Left renal pelvis (tissue), 4 donors: ENCODE measurements at regions not wholly inside any gene's neighbourhood (a gene's known extent, or its start where the extent isn't known, plus 50 kb on each side); places are given as distances from the start of the nearest gene placed in this dataset.

ENCODE experiments used
- DNase-seq, 4 donors: peaks; one replicate each; pipeline ENCODE4 v3.0.0-alpha.2; 2013; ENCODE audit warnings: low read depth in 4 of 4, low spot score in 3 of 4

DNA sequence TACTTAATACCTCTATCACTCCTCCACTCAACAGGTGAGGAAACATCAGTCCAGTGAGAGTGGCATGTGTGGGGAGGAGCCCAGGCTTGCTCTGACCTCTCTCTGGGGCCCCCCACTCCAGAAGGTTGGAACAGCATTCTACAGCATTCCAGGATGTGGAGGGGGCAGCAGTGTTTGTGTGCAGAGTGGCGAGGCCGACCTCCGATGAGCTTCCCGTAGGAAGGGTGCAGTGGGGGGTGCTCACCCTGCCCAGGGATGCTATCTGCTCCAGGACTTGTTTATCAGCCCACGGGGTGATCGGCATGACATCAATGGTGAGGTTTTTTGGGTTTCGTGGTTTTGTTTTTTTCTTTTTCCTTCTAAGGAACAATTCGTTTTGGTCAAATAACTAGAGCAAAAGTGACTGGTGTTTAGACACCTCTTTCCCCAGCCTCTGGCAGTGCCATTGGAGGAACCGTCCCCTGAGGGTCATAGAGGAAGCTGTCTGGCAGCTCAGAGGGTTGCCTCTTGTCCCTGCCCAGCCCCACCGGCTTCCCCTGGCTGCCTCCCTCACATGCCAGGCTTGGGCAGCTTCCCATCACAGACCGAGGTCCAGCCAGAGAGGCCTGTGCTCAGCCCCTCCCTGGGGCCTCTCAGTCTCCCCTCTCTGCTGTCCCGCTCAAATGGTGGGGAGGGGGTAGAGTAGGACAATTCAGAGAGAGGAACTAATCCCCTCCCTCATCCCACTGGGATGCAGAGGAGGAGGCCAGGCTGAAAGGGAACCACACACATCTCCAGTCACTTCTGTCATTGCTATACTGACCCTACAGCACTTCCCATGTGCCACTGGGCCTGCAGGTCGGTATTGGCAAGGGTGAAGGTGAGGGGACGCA lies 96.5 kb downstream of the ZFP36L2 start:
- DNase-seq, result no peak

DNA sequence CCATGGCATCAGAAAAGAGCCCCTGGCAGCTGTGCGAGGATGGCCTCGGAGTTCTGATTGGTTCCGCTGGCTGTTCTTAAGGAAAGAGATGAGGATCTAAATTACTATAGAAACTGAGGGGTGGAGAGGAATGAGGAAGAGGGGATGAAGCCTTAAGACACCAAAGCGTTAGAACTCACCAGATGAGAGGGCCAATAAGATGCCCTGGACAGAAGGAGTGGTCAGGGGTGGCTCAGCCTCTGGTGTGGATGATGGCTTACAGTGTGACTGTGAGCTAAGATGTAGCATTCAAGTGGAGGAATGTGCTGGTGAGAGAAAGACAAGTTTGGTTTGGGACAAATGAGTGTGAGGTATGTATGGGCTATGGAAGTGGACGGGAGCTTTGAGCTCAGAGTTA lies 97.8 kb downstream of the ZFP36L2 start:
- DNase-seq, result no peak

DNA sequence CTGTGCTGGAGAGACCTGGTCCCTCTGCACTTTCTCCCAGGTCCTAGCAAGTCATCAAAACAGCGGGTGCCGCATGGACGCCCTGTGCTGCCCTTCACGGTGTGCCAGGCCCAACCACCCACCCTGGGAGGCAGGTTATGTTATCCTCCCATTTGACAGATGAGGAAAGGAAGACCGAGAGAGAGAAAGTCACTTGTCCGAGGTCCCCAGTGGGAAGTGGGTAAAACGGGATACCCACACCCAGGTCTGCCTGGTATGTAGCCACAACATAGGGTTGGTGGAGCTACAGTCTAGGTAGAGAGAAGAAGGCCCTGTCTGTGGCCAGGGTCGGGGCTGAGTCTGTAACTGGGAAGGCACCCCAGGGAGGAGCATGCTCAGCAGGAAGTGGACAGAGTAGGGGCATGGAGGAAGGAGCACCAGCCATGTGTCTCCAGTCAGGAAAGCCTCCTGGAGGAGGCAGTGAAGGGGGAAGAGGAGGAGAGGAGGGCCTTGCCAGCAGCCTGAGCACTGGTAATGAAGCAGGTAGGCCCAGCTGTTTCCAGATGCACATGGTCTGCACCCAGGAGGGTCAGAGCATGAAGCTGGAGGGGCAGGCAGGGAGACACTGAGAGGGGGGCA lies 98.4 kb downstream of the ZFP36L2 start:
- DNase-seq, result no peak

DNA sequence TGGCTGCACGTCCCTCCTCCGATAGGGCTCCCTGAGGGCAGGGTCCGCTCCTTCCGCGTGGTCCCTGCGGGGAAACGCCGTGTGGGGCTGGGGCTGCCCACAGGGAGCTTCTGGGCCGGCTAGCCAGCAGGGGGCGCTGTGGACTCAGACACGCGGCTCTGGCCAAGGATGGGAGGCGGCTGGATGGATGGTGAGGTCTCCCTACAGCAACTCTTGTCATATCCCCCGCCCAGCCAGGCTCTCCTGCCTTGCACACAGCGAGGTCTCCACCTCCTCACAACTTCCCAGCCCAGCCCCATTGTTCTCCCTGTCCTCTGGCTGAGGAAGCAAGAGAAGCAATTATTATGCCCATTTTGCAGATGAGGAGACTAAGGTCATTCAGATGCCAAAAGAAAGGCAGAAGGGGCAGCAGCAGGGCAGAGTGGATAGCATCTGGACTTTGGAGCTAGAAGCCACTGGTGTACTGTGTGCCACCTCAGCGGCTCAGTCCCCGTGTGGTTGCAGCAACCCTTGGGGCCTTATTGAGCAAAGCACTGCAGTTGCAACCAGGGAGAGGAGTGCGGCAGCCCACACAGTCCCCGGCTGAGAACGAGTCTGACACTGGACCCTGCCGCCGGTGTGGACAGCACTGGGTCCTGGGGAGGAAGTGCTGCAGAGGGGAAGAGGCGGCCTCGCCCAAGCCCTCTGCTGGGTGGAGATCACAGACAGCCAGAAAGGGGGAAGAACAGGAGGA lies 99.0 kb downstream of the ZFP36L2 start:
- DNase-seq, result no peak

DNA sequence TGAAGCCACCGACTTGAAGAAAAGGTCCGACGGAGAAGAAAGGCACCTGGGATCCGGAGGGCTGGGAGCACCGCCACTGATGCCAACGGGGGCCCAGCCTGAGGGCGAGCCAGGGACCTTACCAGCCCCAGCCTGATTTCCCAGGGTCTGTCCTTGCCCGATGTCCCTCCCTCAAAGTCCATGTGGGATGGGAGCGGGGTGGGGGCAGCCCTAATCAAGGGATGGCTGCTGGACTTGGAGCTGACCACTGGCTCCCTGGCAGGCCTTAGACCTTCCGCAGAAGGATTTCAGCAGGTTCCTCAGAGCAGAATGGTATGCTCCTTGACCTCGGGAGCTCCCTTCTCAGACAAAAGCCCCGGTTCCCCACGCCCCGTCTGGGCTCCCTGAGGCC lies 99.6 kb downstream of the ZFP36L2 start:
- DNase-seq, result no peak

DNA sequence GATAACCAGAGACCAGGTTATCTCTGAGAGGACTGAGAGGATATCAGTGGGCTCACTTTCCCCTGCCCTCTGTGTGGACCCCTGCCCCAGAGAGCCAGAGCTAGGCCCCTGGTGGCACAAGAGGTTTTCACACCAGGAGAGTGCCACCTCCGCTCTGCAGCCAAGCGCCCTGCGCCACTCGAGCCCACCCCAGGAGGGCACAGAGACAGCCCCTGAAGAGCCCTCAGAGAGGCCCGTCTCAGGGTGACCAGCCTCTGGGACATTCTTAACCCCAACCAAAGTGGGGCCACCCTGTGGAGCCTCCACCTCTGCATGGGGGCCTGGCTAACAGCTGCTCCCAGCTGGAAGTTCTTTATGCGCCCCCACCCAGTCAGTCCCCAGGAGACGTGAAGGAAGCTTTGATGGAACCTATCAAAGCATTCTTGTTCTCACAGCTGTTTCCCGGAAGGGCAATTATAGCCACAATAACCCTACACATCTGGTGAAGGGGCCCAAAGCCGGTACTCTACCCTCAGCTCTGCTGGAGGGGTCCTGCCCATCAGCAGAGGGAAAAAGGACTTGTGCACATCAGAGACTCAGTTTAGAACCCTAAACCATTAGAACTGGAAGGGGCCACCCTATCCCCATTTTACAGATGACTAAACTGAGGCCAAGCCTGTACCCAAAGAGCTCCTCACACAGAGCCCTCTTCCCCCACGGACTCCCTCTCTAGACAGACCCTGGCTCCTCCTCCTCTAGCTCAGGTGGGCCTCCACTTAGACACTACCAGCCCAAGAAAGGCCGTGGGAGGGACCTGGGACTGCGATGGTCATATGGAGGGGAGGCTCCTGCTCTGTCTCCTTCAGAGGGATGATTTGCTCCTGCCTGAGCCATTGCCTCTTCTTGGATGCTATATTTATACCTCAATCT lies 101.1 kb downstream of the ZFP36L2 start:
- no peak for DNase-seq

DNA sequence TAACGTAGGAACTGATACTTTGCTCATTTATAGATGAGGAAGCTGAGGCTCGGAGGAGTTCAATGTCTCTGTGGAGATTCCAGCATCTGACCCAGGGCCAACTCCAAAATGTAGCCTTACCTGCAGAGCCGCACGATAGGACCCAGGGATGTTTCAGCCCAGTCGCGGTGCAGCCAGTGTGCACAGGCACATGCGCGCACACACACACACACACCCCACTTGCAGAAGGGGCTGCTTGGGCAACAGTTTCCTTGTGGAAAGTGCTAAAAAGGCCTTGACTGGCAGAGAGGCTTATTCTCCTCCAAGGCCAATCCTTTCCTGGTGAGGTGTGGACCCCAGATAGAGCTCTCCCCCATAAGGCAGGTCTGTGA lies 101.7 kb downstream of the ZFP36L2 start:
- no peak for DNase-seq

DNA sequence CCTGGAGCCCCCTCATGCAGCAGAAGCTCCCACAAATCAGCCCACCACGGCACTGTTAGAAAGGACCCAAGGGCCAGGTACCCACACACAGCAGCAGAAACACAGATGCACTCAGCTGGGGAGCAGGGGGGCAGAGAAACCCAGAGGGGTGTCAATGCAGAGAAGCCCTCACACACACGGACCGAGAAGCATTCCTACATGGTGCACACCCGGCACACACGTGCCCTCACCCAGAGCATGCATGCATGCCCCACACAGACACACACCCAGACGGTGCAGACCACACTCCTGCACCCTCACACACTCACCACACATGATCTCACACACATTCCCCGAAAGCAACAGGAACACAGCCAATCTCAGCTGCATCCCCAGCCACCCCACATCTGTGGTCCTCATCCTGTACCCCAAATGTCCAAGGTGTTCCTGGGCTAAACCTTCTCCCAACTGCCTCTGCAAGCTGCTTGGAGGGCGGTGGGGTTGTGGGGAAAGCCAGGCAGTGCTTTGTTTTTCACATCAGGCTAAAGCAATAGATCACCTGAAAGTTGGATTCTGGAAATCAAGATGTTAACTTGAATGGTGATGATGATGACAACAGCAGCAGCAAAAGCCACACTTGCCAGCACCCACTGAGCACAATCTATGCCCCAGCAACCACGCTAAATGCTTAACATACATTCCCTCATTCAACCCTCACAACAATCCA lies 102.3 kb downstream of the ZFP36L2 start:
- DNase-seq, result no peak

DNA sequence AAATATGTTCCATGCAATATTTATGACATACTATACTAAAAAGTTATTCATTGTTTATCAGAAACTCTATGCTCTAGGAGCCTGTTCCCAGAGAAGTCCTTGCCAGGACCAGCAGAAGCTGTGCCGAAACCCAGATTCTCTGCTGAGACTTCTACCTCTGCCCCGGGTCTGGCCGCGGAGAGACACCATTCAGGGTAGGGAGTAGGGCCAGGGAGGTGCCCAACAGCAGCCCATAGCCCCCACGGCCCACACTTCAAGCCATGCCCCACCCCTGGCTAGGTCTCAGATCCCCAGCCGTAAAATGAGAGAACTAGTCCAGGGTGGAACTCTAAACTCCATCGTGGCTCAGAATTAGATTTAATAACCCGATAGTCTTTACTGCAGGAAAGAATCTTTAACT lies 102.9 kb downstream of the ZFP36L2 start:
- DNase-seq, result no peak

DNA sequence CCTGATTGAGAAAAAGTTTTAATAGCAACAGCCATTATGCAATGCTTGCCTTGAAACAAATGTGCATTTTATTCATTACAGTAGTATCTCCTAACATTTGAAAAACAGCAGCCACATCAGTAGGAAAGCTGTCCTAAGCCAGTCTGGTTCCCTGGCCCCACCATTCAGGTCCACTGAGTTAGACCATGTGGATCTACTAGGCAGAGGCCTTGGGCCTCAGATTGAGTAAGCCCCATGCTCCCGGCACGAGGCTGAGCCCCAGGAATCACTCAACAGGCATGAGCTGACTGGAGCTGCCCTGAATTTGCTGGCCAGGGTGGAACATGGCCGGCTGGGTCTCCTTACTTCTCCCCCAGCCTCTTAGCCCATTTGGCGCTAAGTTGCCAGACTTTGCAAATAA lies 103.4 kb downstream of the ZFP36L2 start:
- DNase-seq, result no peak

DNA sequence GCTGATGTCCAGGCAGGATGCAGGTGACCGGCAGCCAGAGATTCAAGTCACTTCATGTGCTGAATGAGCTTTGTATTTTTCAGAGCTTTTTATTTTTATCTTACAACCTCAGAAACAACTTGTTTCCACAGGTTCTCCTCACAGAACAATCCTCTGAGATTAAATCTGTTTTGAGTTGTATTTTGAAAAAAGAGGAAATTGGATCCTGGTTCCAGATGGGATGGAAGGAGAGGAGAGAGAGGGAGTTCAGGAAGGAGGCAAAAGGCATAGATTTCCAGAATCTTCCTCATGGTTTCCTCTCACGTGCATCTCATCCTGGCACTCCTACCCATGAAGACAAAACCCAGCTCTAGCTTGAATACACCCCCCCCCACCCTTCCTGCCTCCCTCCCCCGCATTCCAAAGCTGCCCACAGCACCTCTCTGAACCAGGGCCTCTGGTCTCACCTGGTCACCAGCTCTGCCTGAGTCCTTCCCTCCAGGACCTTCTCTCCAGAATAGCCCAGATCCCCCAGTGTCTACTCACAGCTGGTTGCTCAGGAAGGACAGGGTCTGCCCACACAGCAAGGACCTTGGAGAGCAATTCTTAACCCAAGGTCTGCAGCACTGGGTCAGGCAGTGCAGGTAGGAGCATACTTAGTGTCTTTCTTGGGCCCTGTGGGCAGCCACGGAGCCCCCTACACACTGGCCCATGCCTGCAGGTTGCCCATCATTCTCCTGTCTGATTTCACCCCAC lies 104.7 kb downstream of the ZFP36L2 start:
- no peak for DNase-seq

DNA sequence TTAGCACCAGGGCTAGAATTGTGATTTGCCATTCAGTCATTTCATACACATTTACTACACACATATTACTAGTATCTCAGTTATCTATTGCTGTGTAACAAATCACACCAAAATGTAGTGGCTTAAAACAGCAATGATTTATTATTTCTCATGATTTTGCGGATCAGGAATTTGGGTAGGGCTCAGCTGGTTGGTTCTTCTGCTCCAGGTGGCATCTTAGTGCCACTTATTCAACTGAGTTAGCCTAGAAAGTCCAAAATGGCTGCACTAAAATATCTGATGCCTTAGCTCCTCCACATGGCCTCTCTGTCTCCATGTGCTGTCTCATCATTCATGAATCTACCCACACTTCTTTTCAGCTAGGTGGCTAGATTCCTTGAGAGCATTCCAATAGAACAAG lies 107.1 kb downstream of the ZFP36L2 start:
- DNase-seq, result no peak

DNA sequence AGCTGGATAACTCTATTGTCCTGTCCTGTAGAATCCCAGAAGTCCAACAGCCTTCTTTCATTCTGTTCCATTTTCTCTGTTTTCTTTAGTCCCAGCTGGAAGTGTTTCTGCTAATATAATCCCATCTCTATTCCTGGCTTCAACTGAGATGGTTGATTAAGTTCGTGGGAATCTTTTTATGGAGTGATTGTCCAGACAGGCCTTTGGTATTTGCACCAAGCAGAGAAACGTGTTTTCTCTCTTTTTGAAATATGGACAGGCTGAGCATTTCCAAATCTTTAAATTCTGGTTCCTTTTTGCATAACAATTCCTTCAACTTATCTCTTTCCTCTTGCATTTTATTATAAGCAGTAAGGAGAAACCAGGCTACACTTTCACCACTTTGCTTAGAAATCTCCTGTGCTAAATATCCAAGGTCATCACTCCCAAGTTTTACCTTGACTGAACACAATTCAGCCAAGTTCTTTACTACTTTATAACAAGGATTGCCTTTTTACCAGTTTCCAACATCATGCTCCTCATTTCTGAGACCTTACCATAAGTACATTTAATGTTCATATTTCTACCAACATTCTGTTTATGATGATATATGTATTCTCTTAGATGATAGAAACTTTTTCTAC lies 108.8 kb downstream of the ZFP36L2 start:
- no peak for DNase-seq

DNA sequence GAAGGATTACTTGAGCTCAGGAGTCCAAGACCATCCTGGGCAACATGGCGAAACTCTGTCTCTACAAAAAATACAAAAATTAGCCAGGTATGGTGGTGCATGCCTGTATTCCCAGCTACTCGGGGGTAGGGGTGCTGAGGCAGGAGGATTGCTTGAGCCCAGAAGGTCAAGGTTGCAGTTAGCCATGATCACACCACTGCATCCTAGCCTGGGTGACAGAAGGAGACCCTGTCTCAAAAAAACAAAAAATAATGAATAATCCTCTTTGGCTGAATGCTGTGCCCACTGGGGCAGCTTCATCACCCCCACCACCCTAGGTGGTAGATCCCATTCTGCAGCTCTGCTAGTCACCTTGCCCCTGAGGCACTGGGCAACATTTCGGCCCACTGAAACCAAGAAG lies 109.4 kb downstream of the ZFP36L2 start:
- no peak for DNase-seq

DNA sequence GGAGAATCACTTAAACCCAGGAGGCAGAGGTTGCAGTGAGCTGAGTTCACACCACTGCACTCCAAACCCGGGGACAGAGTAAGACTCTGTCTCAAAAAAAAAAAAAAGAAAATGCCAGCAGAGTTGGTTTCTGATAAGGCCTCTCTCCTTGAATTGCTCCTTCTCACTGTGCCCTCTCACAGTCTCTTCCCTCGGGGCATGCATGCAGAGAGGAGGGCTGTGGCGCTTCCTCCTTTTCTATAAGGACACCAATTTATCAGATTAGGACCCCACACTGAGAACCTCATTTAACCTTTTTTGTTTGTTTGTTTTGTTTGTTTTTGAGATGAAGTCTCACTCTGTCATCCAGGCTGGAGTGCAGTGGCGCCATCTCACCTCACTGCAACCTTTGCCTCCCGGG lies 110.5 kb downstream of the ZFP36L2 start:
- DNase-seq, result no peak

DNA sequence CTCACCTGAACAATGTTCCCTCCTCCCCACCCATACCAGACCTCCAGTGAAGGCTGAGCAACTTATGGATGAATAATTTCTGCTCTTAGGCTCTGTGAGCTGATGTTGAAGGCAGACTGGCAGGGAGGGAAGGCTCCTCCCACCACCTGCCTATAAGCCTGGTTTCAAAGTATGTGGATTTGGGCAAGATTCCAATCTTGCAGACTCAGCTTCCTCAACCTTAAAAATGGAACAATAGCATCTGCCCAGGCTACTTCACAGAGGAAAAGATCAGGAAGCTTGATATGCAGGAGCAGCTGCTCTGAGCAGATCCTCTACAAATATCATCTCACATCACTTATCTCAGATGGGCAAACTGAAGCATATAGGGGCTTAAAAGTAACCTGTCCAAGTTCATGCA lies 112.2 kb downstream of the ZFP36L2 start:
- no peak for DNase-seq

DNA sequence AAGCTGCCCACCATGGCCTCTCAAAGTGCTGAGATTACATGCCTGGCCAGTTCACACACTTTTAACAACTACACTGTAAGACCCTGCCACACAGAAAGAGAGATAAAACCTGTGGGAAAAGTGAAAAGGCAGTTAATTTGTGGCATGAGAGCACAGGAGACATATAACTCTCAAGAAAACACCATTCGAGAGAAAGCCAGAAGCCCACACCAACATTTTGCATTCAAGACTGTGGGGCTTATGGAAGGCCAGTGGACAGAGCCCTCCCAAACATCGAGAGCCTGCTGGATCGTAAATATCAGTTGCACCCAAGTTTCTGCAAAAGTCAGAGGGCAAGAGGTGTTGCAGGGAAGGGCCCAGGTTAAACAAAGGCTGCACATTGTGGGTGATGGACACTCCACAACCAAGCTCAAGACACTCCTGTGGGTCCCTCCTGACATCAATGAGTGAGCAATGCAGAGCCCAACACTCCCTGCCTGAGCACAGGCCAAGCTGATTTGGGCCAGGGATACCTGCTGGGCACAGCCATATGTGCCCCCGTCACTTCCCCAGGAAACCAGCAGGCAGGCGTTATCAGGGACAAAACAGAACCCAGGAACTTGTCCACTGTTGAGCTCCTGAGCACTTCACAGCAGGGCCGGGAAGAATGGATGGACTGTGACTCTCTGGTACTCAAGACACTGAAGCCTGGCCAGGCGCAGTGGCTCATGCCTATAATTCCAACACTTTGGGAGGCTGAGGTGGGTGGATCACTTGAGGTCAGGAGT lies 114.4 kb downstream of the ZFP36L2 start:
- no peak for DNase-seq

DNA sequence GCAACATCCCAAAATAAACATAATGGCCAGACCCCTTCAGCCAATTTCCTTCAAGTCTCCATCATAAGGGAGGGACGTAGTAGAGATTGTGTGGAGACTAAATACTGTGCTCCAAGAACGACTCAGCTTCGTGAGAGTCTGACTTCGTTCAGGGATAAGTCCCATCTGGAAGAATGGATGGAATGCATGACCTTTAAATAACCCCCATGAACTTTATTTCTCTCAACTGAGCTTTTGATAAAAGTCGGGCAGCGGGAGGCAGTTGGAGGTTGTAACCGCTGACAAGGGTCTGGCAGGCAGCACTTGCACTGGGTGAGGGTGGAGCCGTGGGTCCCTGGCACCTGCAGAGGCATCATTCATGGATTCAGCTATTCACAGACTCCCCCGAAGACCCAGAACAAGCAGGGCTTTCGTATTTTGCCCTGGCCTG lies 115.9 kb downstream of the ZFP36L2 start:
- DNase-seq, result peak in 2 of 4 donors; percentile 47 to 60
